ENCODE measurements at regions not wholly inside any gene's neighbourhood (a gene's known extent, or its start where the extent isn't known, plus 50 kb on each side); places are given as distances from the start of the nearest gene placed in this dataset.

- Histone ChIP-seq H3K36me3 (ENCODE audit: insufficient read depth) (no peaks in the 10 kb centered on the region), H3K4me3 (no peak overlapping the region), H3K9me2 (ENCODE audit: insufficient read depth) (peaks cover 10% of the 10 kb centered on the region; the same call in 1 of the 2 replicates), H3K27me3 (ENCODE audit: insufficient read depth) (no peaks in the 10 kb centered on the region), H2AFZ (no peak overlapping the region), H3K4me2 (no peak overlapping the region), H3K27ac (ENCODE audit: low read depth) (no peak overlapping the region), H3F3A (replicated peaks; ENCODE audit: low read depth) (no peaks in the 10 kb centered on the region), H4K20me1 (replicated peaks; ENCODE audit: insufficient read depth) (no peaks in the 10 kb centered on the region), H3K79me2 (replicated peaks; ENCODE audit: insufficient read depth) (no peaks in the 10 kb centered on the region), H3K4me1 (ENCODE audit: insufficient read depth) (no peaks in the 10 kb centered on the region)
- no peak for ATAC-seq
- no peak for DNase-seq (ENCODE audit: low spot score)
- Mint-ChIP-seq H3K4me1 (no peaks in the 10 kb centered on the region), H3K9me3 (peaks cover 4% of the 10 kb centered on the region; the same call in 1 of the 3 replicates), H3K36me3 (ENCODE audit: low read depth) (no peaks in the 10 kb centered on the region), H3K27ac (no peak overlapping the region), H3K27me3 (ENCODE audit: insufficient read depth, low read depth, poor library complexity) (no peaks in the 10 kb centered on the region), H3K4me3 (no peak overlapping the region)
- no peak for TF ChIP-seq EZH2phosphoT487 (IDR thresholded peaks at IDR 0.05; ENCODE audit: unreplicated experiment)
- TF ChIP-seq ZNF331 (CRISPR knock-in tag; IDR thresholded peaks at IDR 0.05; ENCODE audit: low read depth) = no peak
- TF ChIP-seq REST (IDR thresholded peaks at IDR 0.05; ENCODE audit: unreplicated experiment) = no peak
- TF ChIP-seq ZNF462 (CRISPR knock-in tag; IDR thresholded peaks at IDR 0.05) = no peak
- no peak for TF ChIP-seq EZH2 (IDR thresholded peaks at IDR 0.05; ENCODE audit: low read depth, unreplicated experiment)
- no peak for TF ChIP-seq ETS1 (IDR thresholded peaks at IDR 0.05)
- TF ChIP-seq ZNF114 (CRISPR knock-in tag; IDR thresholded peaks at IDR 0.05) = no peak
- TF ChIP-seq JUNB (IDR thresholded peaks at IDR 0.05; ENCODE audit: unreplicated experiment) = no peak
- no peak for TF ChIP-seq POLR2AphosphoS5 (IDR thresholded peaks at IDR 0.05; ENCODE audit: low read depth)
- no peak for TF ChIP-seq CTCF (conservative IDR thresholded peaks at IDR 0.05; ENCODE audit: low read depth in 2 of 2)
- TF ChIP-seq NANOG (IDR thresholded peaks at IDR 0.05; ENCODE audit: borderline replicate concordance) = no peak
- TF ChIP-seq STAT1 (IDR thresholded peaks at IDR 0.05; ENCODE audit: unreplicated experiment) = no peak
- no peak for TF ChIP-seq CREB1 (CRISPR knock-in tag; IDR thresholded peaks at IDR 0.05; ENCODE audit: low read depth)
These were observed 105.3 kb upstream of the PEX5L start for GRCh38 chr3:180142041-180142440.

Measured in GM23338 (cell line).